VCaP (cell line): ENCODE measurements at regions not wholly inside any gene's neighbourhood (a gene's known extent, or its start where the extent isn't known, plus 50 kb on each side); places are given as distances from the start of the nearest gene placed in this dataset.

Experiments
- H3K27ac ChIP-seq: fragments of 450-650 bp; 2 replicates; pipeline ENCODE4 v1.5.1; 2017
- CTCF ChIP-seq: fragments of 450-650 bp; conservative IDR thresholded peaks from 2 replicates; pipeline ENCODE4 v1.5.1; 2017; ENCODE audit warnings: mild to moderate bottlenecking, moderate library complexity

- no peak for TF ChIP-seq CTCF
- H3K27ac ChIP-seq, result no peak overlapping the region
Measured at GRCh38 chr1:218702775-218703174, 357.6 kb downstream of the TGFB2 start.

- TF ChIP-seq CTCF, result no peak
- H3K27ac ChIP-seq, result no peak overlapping the region
Measured at GRCh38 chr1:218703836-218704235, 358.7 kb downstream of the TGFB2 start.

- TF ChIP-seq CTCF, result no peak
- H3K27ac ChIP-seq, result no peak overlapping the region
Measured at GRCh38 chr1:218705391-218705790, 360.3 kb downstream of the TGFB2 start.

GRCh38 chr1:218705911-218706893, 361.1 kb downstream of the TGFB2 start:
- TF ChIP-seq CTCF, result no peak
- no peak overlapping the region for H3K27ac ChIP-seq

GRCh38 chr1:218711001-218711400, 365.9 kb downstream of the TGFB2 start:
- no peak overlapping the region; the same call in 1 of the 2 replicates for H3K27ac ChIP-seq
- TF ChIP-seq CTCF, result no peak

GRCh38 chr1:218711884-218712674, 366.9 kb downstream of the TGFB2 start:
- peak overlapping the region; percentile 32; the same call in 1 of the 2 replicates for H3K27ac ChIP-seq
- TF ChIP-seq CTCF, result no peak

- no peak for TF ChIP-seq CTCF
- H3K27ac ChIP-seq, result no peak overlapping the region
Measured at GRCh38 chr1:218712677-218713076, 367.5 kb downstream of the TGFB2 start.
